HCT116 (cell line): ENCODE measurements at regions not wholly inside any gene's neighbourhood (a gene's known extent, or its start where the extent isn't known, plus 50 kb on each side); places are given as distances from the start of the nearest gene placed in this dataset.
A peak's percentile ranks its signal among the peaks of the same experiment; 100 is the strongest.

Experiments
- ATAC-seq: fragments of 200-7000 bp; cut with Tn5 transposase; 2 replicates; pipeline ENCODE4 v1.9.1; 2020; ENCODE audit warnings: mild to moderate bottlenecking, moderate library complexity
- BruUV-seq: library from RNA; stranded (reverse); fragments of 400-500 nt; replicated peaks from 2 replicates; lab custom pipeline; 2021; lab: Mats Ljungman, UMichigan
- CTCF ChIA-PET: fragments of 300-600 bp; sonication (Branson Sonifier 250); formaldehyde crosslinking; loops from one replicate; lab custom pipeline; 2021; ENCODE audit warnings: antibody characterized with exemption; lab: Charles Lee
- POLR2A ChIA-PET: fragments of 300-600, 350-600 bp; sonication (Branson Sonifier 250); formaldehyde crosslinking; loops from one replicate; lab custom pipeline; 2021; ENCODE audit warnings: antibody characterized with exemption; lab: Charles Lee
- RAD21 ChIA-PET, 2 experiments: fragments of 300-600 bp; sonication (Branson Sonifier 250); formaldehyde crosslinking; loops; one replicate each; lab custom pipeline; 2023; ENCODE audit warnings: low total read pairs in 2 of 2; ENCODE audit not compliant: uncharacterized antibody in 2 of 2, unreplicated experiment in 2 of 2, low non-redundant PET in 1 of 2; lab: Charles Lee
- DNase-seq: peaks from one replicate; pipeline ENCODE4 v3.0.0-alpha.2; 2010; ENCODE audit warnings: low read depth, low spot score
- H2AFZ ChIP-seq: fragments of 200-600 bp; shearing (Covaris generic), sonication (generic); 2 replicates; pipeline ENCODE4 v1.6.1; 2017; ENCODE audit warnings: low read depth, mixed run types, mixed read lengths, antibody characterized with exemption, low read length; ENCODE audit not compliant: poor library complexity, severe bottlenecking
- H3K27ac ChIP-seq: 2 replicates; pipeline ENCODE4 v1.5.1; 2012; ENCODE audit warnings: low read depth, low read length
- H3K27me3 ChIP-seq: fragments of 200-600 bp; sonication (generic); 2 replicates; pipeline ENCODE4 v1.6.1; 2016; ENCODE audit warnings: mixed run types, low read length, mixed read lengths; ENCODE audit not compliant: insufficient read depth
- H3K36me3 ChIP-seq, 2 experiments: fragments of 200-500 bp in 1 of 2; fragments of 200-600 bp in 1 of 2; sonication (Bioruptor generic) in 1 of 2; sonication (generic) in 1 of 2; 2 replicates each; pipeline versions ENCODE4 v1.5.1 to v1.6.1; 2014 to 2016; ENCODE audit warnings: low read length in 2 of 2, inconsistent platforms in 1 of 2, mixed read lengths in 1 of 2, mixed run types in 1 of 2; ENCODE audit not compliant: insufficient read depth in 2 of 2, control insufficient read depth in 1 of 2
- H3K4me1 ChIP-seq, 2 experiments: fragments of 200-600 bp in 1 of 2; sonication (generic) in 1 of 2; 2 replicates each; pipeline versions ENCODE4 v1.5.1 to v1.6.1; 2012 to 2017; ENCODE audit warnings: low read length in 2 of 2, inconsistent platforms in 1 of 2, mild to moderate bottlenecking in 1 of 2, mixed read lengths in 1 of 2, mixed run types in 1 of 2, moderate library complexity in 1 of 2; ENCODE audit not compliant: insufficient read depth in 2 of 2, control insufficient read depth in 1 of 2
- H3K4me2 ChIP-seq: fragments of 200-600 bp; sonication (generic); 2 replicates; pipeline ENCODE4 v1.6.1; 2017; ENCODE audit warnings: mixed run types, low read length, mixed read lengths
- H3K4me3 ChIP-seq, 2 experiments: fragments of 200-600 bp in 1 of 2; sonication (generic) in 1 of 2; replicated peaks in 1 of 2; 2 replicates each; pipeline ENCODE4 v1.5.1; 2011 to 2016; ENCODE audit warnings: low read length in 2 of 2, control low read depth in 1 of 2, low read depth in 1 of 2, mild to moderate bottlenecking in 1 of 2, mixed read lengths in 1 of 2, mixed run types in 1 of 2
- H3K79me2 ChIP-seq: fragments of 200-600 bp; sonication (generic); 2 replicates; pipeline ENCODE4 v1.6.1; 2017; ENCODE audit warnings: mild to moderate bottlenecking, mixed run types, low read length, moderate library complexity, mixed read lengths; ENCODE audit not compliant: insufficient read depth
- H3K9ac ChIP-seq: fragments of 200-600 bp; sonication (generic); 2 replicates; pipeline ENCODE4 v1.6.1; 2016; ENCODE audit warnings: low read length, mixed read lengths
- H3K9me2 ChIP-seq: fragments of 200-600 bp; sonication (generic), shearing (Covaris generic); 2 replicates; pipeline ENCODE4 v1.6.1; 2017; ENCODE audit warnings: mixed run types, mild to moderate bottlenecking, moderate library complexity; ENCODE audit not compliant: insufficient read depth
- H3K9me3 ChIP-seq, 2 experiments: fragments of 200-500 bp in 1 of 2; fragments of 200-600 bp in 1 of 2; sonication (Bioruptor generic) in 1 of 2; sonication (generic) in 1 of 2; 2 replicates each; pipeline ENCODE4 v1.6.1; 2014 to 2017; ENCODE audit warnings: low read length in 2 of 2, mixed read lengths in 2 of 2, inconsistent platforms in 1 of 2, low read depth in 1 of 2, mild to moderate bottlenecking in 1 of 2, mixed run types in 1 of 2, moderate library complexity in 1 of 2; ENCODE audit not compliant: control insufficient read depth in 1 of 2, insufficient read depth in 1 of 2
- H4K20me1 ChIP-seq: fragments of 200-600 bp; sonication (generic), shearing (Covaris generic); 2 replicates; pipeline ENCODE4 v1.6.1; 2017; ENCODE audit warnings: mixed run types, mild to moderate bottlenecking, moderate library complexity; ENCODE audit not compliant: insufficient read depth
- ATF3 ChIP-seq: IDR thresholded peaks from 2 replicates; pipeline ENCODE4 v1.6.1; 2012
- CBX3 ChIP-seq: IDR thresholded peaks from 2 replicates; pipeline ENCODE4 v1.6.1; 2012; ENCODE audit warnings: low read depth
- CEBPB ChIP-seq: IDR thresholded peaks from 2 replicates; pipeline ENCODE4 v1.6.1; 2012; ENCODE audit warnings: low read depth
- CTCF ChIP-seq, 3 experiments: fragments of 200-600 bp in 1 of 3; sonication (generic) in 1 of 3; IDR thresholded peaks in 2 of 3; conservative IDR thresholded peaks in 1 of 3; 2 replicates each; pipeline ENCODE4 v1.5.1; 2012 to 2017; ENCODE audit warnings: low read depth in 2 of 3, low read length in 2 of 3, antibody characterized with exemption in 1 of 3, borderline replicate concordance in 1 of 3, control low read depth in 1 of 3, mild to moderate bottlenecking in 1 of 3, mixed read lengths in 1 of 3, mixed run types in 1 of 3, moderate library complexity in 1 of 3; ENCODE audit not compliant: insufficient read depth in 1 of 3
- EGR1 ChIP-seq: IDR thresholded peaks from 2 replicates; pipeline ENCODE4 v1.6.1; 2012; ENCODE audit warnings: low read depth
- ELF1 ChIP-seq: IDR thresholded peaks from 2 replicates; pipeline ENCODE4 v1.6.1; 2012; ENCODE audit warnings: low read depth, borderline replicate concordance
- EZH2 ChIP-seq: fragments of 200-600 bp; sonication (generic); IDR thresholded peaks from 2 replicates; pipeline ENCODE4 v1.6.1; 2017; ENCODE audit warnings: antibody characterized with exemption, mixed run types
- EZH2phosphoT487 ChIP-seq: fragments of 200-600 bp; IDR thresholded peaks from 2 replicates; pipeline ENCODE4 v1.6.1; 2018; ENCODE audit warnings: antibody characterized with exemption, borderline replicate concordance
- FOSL1 ChIP-seq: IDR thresholded peaks from 2 replicates; pipeline ENCODE4 v1.6.1; 2012; ENCODE audit warnings: low read depth
- JUND ChIP-seq: IDR thresholded peaks from 2 replicates; pipeline ENCODE4 v1.6.1; 2012
- MAX ChIP-seq: IDR thresholded peaks from 2 replicates; pipeline ENCODE4 v1.6.1; 2012
- POLR2A ChIP-seq: IDR thresholded peaks from 2 replicates; pipeline ENCODE4 v1.7.0; 2011; ENCODE audit warnings: borderline replicate concordance; ENCODE audit not compliant: insufficient read depth, insufficient read length; ENCODE audit errors: extremely low read depth
- POLR2AphosphoS5 ChIP-seq: IDR thresholded peaks from 2 replicates; pipeline ENCODE4 v1.6.1; 2011; ENCODE audit warnings: mild to moderate bottlenecking, low read depth, low read length, moderate library complexity
- RAD21 ChIP-seq: IDR thresholded peaks from 2 replicates; pipeline ENCODE4 v1.6.1; 2012; ENCODE audit warnings: low read depth, mild to moderate bottlenecking
- REST ChIP-seq: IDR thresholded peaks from 2 replicates; pipeline ENCODE4 v1.6.1; 2012; ENCODE audit warnings: low read depth
- SIN3A ChIP-seq: IDR thresholded peaks from 2 replicates; pipeline ENCODE4 v1.6.1; 2012; ENCODE audit warnings: low read depth
- SRF ChIP-seq: IDR thresholded peaks from 2 replicates; pipeline ENCODE4 v1.6.1; 2012; ENCODE audit warnings: low read depth
- TCF7L2 ChIP-seq: IDR thresholded peaks from 2 replicates; pipeline ENCODE4 v1.7.0; 2011; ENCODE audit warnings: borderline replicate concordance, inconsistent platforms; ENCODE audit not compliant: insufficient read depth, insufficient read length; ENCODE audit errors: extremely low read depth
- ZFX ChIP-seq: fragments of 450-650 bp; IDR thresholded peaks from 2 replicates; pipeline ENCODE4 v1.6.1; 2017
- ZNF274 ChIP-seq: fragments of 200-500 bp; sonication (Bioruptor generic); IDR thresholded peaks from 2 replicates; pipeline ENCODE4 v1.6.1; 2014; ENCODE audit warnings: mild to moderate bottlenecking, low read depth, low read length, inconsistent platforms
- intact Hi-C: fragments of 100-400 bp; cut with micrococcal nuclease; formaldehyde crosslinking; loops from 2 replicates; pipeline ENCODE4 v1.10.0; 2022

GRCh38 chr6:27145731-27146455 lies 101.6 kb upstream of the PRSS16 start:
- Histone ChIP-seq H3K4me3 (peak overlapping the region; percentile 69 to 70), H3K79me2 (0 out of 2 replicates have a peak, but pooled peaks cover 4% of the 10 kb centered on the region), H3K36me3 (no peaks in the 10 kb centered on the region), H3K9me2 (no peaks in the 10 kb centered on the region), H3K4me2 (peak overlapping the region; percentile 93), H3K27me3 (no peaks in the 10 kb centered on the region), H2AFZ (no peak overlapping the region), H3K9ac (peak overlapping the region; percentile 90), H3K9me3 (no peaks in the 10 kb centered on the region), H3K27ac (peak overlapping the region; percentile 97), H4K20me1 (no peaks in the 10 kb centered on the region), H3K4me1 (peaks cover 26 to 55% of the 10 kb centered on the region in 2 experiments)
- intact Hi-C loops = loop anchor here (1.0 to 5.0 kb wide), 5 partner anchors 13 to 987 kb away; a partner anchor contains a TSS
- ChIA-PET CTCF (interaction anchor here (0.9 kb wide), 1 partner anchor 1120 kb away, joined by 3 read pairs; no protein-coding TSS in a partner anchor), RAD21 (interaction anchor here in 1 of 2 experiments (1.0 kb wide), 1 partner anchor 13 kb away, joined by 3 read pairs; a partner anchor contains a TSS), POLR2A (interaction anchor here (0.6 to 10.2 kb wide), 20 partner anchors 8 to 1119 kb away, joined by 3 to 390 read pairs (median 6); a partner anchor contains a TSS)
- peak; percentile 90 for DNase-seq
- no TSS peak for BruUV-seq
- peak; percentile 30 for ATAC-seq
- TF ChIP-seq EZH2 (no peak), POLR2AphosphoS5 (peak; percentile 86), CEBPB (no peak; the same call in 1 of the 2 replicates), ZFX (no peak), ZNF274 (no peak), JUND (peak; percentile 43), CBX3 (peak; percentile 77; the same call in 1 of the 2 replicates), CTCF (IDR thresholded peaks at IDR 0.05 in 2 of 3, conservative IDR thresholded peaks at IDR 0.05 in 1 of 3; ENCODE audit: borderline replicate concordance in 1 of 3, insufficient read depth in 1 of 3, low read depth in 2 of 3, low read length in 2 of 3) (no peak), FOSL1 (no peak), SIN3A (peak; percentile 73), MAX (peak; percentile 94), RAD21 (no peak), POLR2A (peak; percentile 99), ATF3 (no peak), EGR1 (no peak), TCF7L2 (no peak), SRF (no peak; the same call in 1 of the 2 replicates), EZH2phosphoT487 (no peak), ELF1 (peak; percentile 55; the same call in 1 of the 2 replicates), REST (no peak)
